OCI-LY3 (cell line): ENCODE measurements at regions not wholly inside any gene's neighbourhood (a gene's known extent, or its start where the extent isn't known, plus 50 kb on each side); places are given as distances from the start of the nearest gene placed in this dataset.

Experiments
- H2AFZ ChIP-seq: fragments of 200-600, 300-600 bp; shearing (Covaris generic); 2 replicates; pipeline ENCODE4 v1.6.0; 2014; ENCODE audit warnings: antibody characterized with exemption, low read depth, low read length
- H3K27ac ChIP-seq: fragments of 200-600, 300-600 bp; sonication (generic); 2 replicates; pipeline ENCODE4 v1.5.1; 2014; ENCODE audit warnings: mild to moderate bottlenecking, low read length, moderate library complexity, mixed read lengths
- H3K27me3 ChIP-seq: fragments of 200-600, 300-600 bp; sonication (generic); 2 replicates; pipeline ENCODE4 v1.6.1; 2014; ENCODE audit warnings: low read depth, low read length, mixed read lengths
- H3K36me3 ChIP-seq: fragments of 200-600, 300-600 bp; sonication (generic); replicated peaks from 2 replicates; pipeline ENCODE3; 2014; ENCODE audit warnings: low read depth, low read length, mixed read lengths
- H3K4me1 ChIP-seq: fragments of 300-600, 200-600 bp; sonication (generic); 2 replicates; pipeline ENCODE4 v1.6.1; 2014; ENCODE audit warnings: low read length, mixed read lengths
- H3K4me2 ChIP-seq: fragments of 200-600, 300-600 bp; sonication (generic); 2 replicates; pipeline ENCODE4 v1.6.1; 2014; ENCODE audit warnings: low read length, mixed read lengths
- H3K4me3 ChIP-seq: fragments of 300-600, 200-600 bp; sonication (generic); 2 replicates; pipeline ENCODE4 v1.5.1; 2014; ENCODE audit warnings: antibody characterized with exemption, mild to moderate bottlenecking, low read length, moderate library complexity
- H3K79me2 ChIP-seq: fragments of 300-600, 200-600 bp; shearing (Covaris generic); 2 replicates; pipeline ENCODE4 v1.6.1; 2014; ENCODE audit warnings: mild to moderate bottlenecking, low read length, mixed read lengths
- H3K9ac ChIP-seq: fragments of 300-600, 200-600 bp; shearing (Covaris generic); 2 replicates; pipeline ENCODE4 v1.6.0; 2014; ENCODE audit warnings: mild to moderate bottlenecking, low read length, moderate library complexity
- H3K9me3 ChIP-seq: fragments of 200-600, 300-600 bp; shearing (Covaris generic); 2 replicates; pipeline ENCODE4 v1.6.1; 2014; ENCODE audit warnings: low read length, mixed read lengths; ENCODE audit not compliant: insufficient read depth
- H4K20me1 ChIP-seq: fragments of 200-600, 300-600 bp; sonication (generic); 2 replicates; pipeline ENCODE4 v1.6.1; 2016; ENCODE audit warnings: low read length, mixed read lengths; ENCODE audit not compliant: insufficient read depth
- CTCF ChIP-seq: fragments of 200-600, 300-600 bp; sonication (generic); IDR thresholded peaks from 2 replicates; pipeline ENCODE4 v1.5.1; 2014; ENCODE audit warnings: antibody characterized with exemption, low read length, low read depth
- EZH2phosphoT487 ChIP-seq: fragments of 200-600 bp; shearing (Covaris generic); IDR thresholded peaks from 2 replicates; pipeline ENCODE4 v1.6.1; 2018; ENCODE audit warnings: antibody characterized with exemption, mixed run types, low read depth

- Histone ChIP-seq H3K4me3 (no peak overlapping the region), H3K9ac (no peak overlapping the region), H3K27ac (no peak overlapping the region), H4K20me1 (no peaks in the 10 kb centered on the region), H3K4me1 (no peaks in the 10 kb centered on the region), H3K4me2 (no peak overlapping the region), H3K36me3 (no peaks in the 10 kb centered on the region), H3K79me2 (no peaks in the 10 kb centered on the region), H3K27me3 (no peaks in the 10 kb centered on the region), H2AFZ (peak overlapping the region; percentile 64; the same call in 1 of the 2 replicates), H3K9me3 (no peaks in the 10 kb centered on the region)
- TF ChIP-seq CTCF (no peak), EZH2phosphoT487 (no peak)
Measured at GRCh38 chr2:146604521-146604920, 1240.3 kb upstream of the ACVR2A start.

GRCh38 chr2:146602856-146603255, 1242.0 kb upstream of the ACVR2A start:
- Histone ChIP-seq H3K4me1 (no peaks in the 10 kb centered on the region), H2AFZ (peak overlapping the region; percentile 64; the same call in 1 of the 2 replicates), H3K9me3 (no peaks in the 10 kb centered on the region), H3K27me3 (no peaks in the 10 kb centered on the region), H4K20me1 (no peaks in the 10 kb centered on the region), H3K9ac (no peak overlapping the region), H3K4me2 (no peak overlapping the region), H3K36me3 (no peaks in the 10 kb centered on the region), H3K79me2 (no peaks in the 10 kb centered on the region), H3K27ac (no peak overlapping the region), H3K4me3 (no peak overlapping the region)
- no peak for TF ChIP-seq EZH2phosphoT487
- TF ChIP-seq CTCF: no peak

- Histone ChIP-seq H3K27me3 (no peaks in the 10 kb centered on the region), H3K9me3 (no peaks in the 10 kb centered on the region), H3K27ac (no peak overlapping the region), H3K4me1 (no peaks in the 10 kb centered on the region), H4K20me1 (no peaks in the 10 kb centered on the region), H3K9ac (no peak overlapping the region), H3K4me2 (no peak overlapping the region), H3K4me3 (no peak overlapping the region), H3K79me2 (no peaks in the 10 kb centered on the region), H2AFZ (no peak overlapping the region), H3K36me3 (no peaks in the 10 kb centered on the region)
- TF ChIP-seq CTCF (no peak), EZH2phosphoT487 (no peak)
Measured at GRCh38 chr2:146602383-146602782, 1242.4 kb upstream of the ACVR2A start.

- Histone ChIP-seq H3K9ac (no peak overlapping the region), H3K27me3 (no peaks in the 10 kb centered on the region), H3K4me1 (no peaks in the 10 kb centered on the region), H3K4me3 (no peak overlapping the region), H2AFZ (no peak overlapping the region), H3K79me2 (no peaks in the 10 kb centered on the region), H3K4me2 (no peak overlapping the region), H3K27ac (no peak overlapping the region), H3K9me3 (no peaks in the 10 kb centered on the region), H4K20me1 (no peaks in the 10 kb centered on the region), H3K36me3 (no peaks in the 10 kb centered on the region)
- TF ChIP-seq EZH2phosphoT487 (no peak), CTCF (no peak)
Measured at GRCh38 chr2:146598791-146599190, 1246.0 kb upstream of the ACVR2A start.
